IMR-90 (cell line): ENCODE measurements at regions not wholly inside any gene's neighbourhood (a gene's known extent, or its start where the extent isn't known, plus 50 kb on each side); places are given as distances from the start of the nearest gene placed in this dataset.

Experiments used
- ATAC-seq: fragments of 200-7000 bp; cut with Tn5 transposase; 2 replicates; pipeline ENCODE4 v1.9.1; 2020; ENCODE audit warnings: low read depth, mild to moderate bottlenecking, moderate library complexity
- BruUV-seq: library from RNA; stranded (reverse); fragments of 400-500 nt; replicated peaks from 2 replicates; lab custom pipeline; 2021; lab: Mats Ljungman, UMichigan
- CTCF ChIA-PET: fragments of 300-600 bp; formaldehyde crosslinking; extraction: SDS; loops from one replicate; lab custom pipeline; 2021; ENCODE audit warnings: antibody characterized with exemption; lab: Yijun Ruan, JAX
- POLR2A ChIA-PET: fragments of 300-600 bp; sonication (Branson Sonifier 250); formaldehyde crosslinking; loops from one replicate; lab custom pipeline; 2022; ENCODE audit warnings: antibody characterized with exemption; ENCODE audit not compliant: unreplicated experiment; lab: Charles Lee
- DNase-seq: peaks from one replicate; pipeline ENCODE4 v3.0.0; 2013
- H2AFZ ChIP-seq: replicated peaks from 2 replicates; pipeline ENCODE3; 2013; ENCODE audit warnings: low read length, mild to moderate bottlenecking; ENCODE audit not compliant: poor library complexity
- H2AK5ac ChIP-seq: 2 replicates; pipeline ENCODE4 v1.6.1; 2013; ENCODE audit warnings: low read depth, low read length, inconsistent platforms
- H2AK9ac ChIP-seq: replicated peaks from 2 replicates; pipeline ENCODE3; 2013; ENCODE audit warnings: mild to moderate bottlenecking, low read depth, low read length, moderate library complexity; ENCODE audit not compliant: poor library complexity
- H2BK120ac ChIP-seq: 2 replicates; pipeline ENCODE4 v1.6.1; 2013; ENCODE audit warnings: low read depth, low read length, inconsistent platforms
- H2BK15ac ChIP-seq: 3 replicates; pipeline ENCODE4 v1.6.1; 2013; ENCODE audit warnings: low read depth, low read length, inconsistent platforms
- H2BK20ac ChIP-seq: 2 replicates; pipeline ENCODE4 v1.6.1; 2013; ENCODE audit warnings: low read depth, mild to moderate bottlenecking, inconsistent platforms, low read length, moderate library complexity
- H2BK5ac ChIP-seq: 2 replicates; pipeline ENCODE4 v1.6.1; 2013; ENCODE audit warnings: mild to moderate bottlenecking, low read depth, low read length, inconsistent platforms; ENCODE audit not compliant: poor library complexity, severe bottlenecking
- H3K14ac ChIP-seq: replicated peaks from 2 replicates; pipeline ENCODE4 v1.6.1; 2013; ENCODE audit warnings: low read depth, low read length, inconsistent platforms
- H3K18ac ChIP-seq: 2 replicates; pipeline ENCODE4 v1.6.1; 2013; ENCODE audit warnings: low read depth, low read length, control low read depth
- H3K23ac ChIP-seq: 2 replicates; pipeline ENCODE4 v1.6.1; 2013; ENCODE audit warnings: low read depth, low read length, inconsistent platforms
- H3K27ac ChIP-seq: 2 replicates; pipeline ENCODE4 v1.5.1; 2013; ENCODE audit warnings: mild to moderate bottlenecking, control low read depth, low read length; ENCODE audit not compliant: insufficient read depth
- H3K27me3 ChIP-seq: 2 replicates; pipeline ENCODE4 v1.6.1; 2013; ENCODE audit warnings: low read length; ENCODE audit not compliant: control insufficient read depth, insufficient read depth
- H3K36me3 ChIP-seq: 2 replicates; pipeline ENCODE4 v1.6.1; 2013; ENCODE audit warnings: low read length, mixed read lengths; ENCODE audit not compliant: control insufficient read depth, insufficient read depth
- H3K4ac ChIP-seq: 2 replicates; pipeline ENCODE4 v1.6.1; 2013; ENCODE audit warnings: low read depth, low read length, inconsistent platforms
- H3K4me1 ChIP-seq: 2 replicates; pipeline ENCODE4 v1.6.1; 2013; ENCODE audit warnings: low read length, mixed read lengths; ENCODE audit not compliant: control insufficient read depth, insufficient read depth
- H3K4me2 ChIP-seq: 2 replicates; pipeline ENCODE4 v1.6.1; 2013; ENCODE audit warnings: low read depth, mild to moderate bottlenecking, control low read depth, low read length, moderate library complexity
- H3K4me3 ChIP-seq: 2 replicates; pipeline ENCODE4 v1.5.1; 2013; ENCODE audit warnings: low read depth, mild to moderate bottlenecking, control low read depth, low read length, moderate library complexity; ENCODE audit not compliant: insufficient read depth
- H3K56ac ChIP-seq: 2 replicates; pipeline ENCODE4 v1.6.1; 2013; ENCODE audit warnings: low read length, inconsistent platforms; ENCODE audit not compliant: insufficient read depth; ENCODE audit errors: extremely low read depth
- H3K79me1 ChIP-seq, 2 experiments: 2 replicates each; pipeline ENCODE4 v1.6.1; 2013; ENCODE audit warnings: low read length in 2 of 2, inconsistent platforms in 1 of 2, low read depth in 1 of 2
- H3K9ac ChIP-seq: 2 replicates; pipeline ENCODE4 v1.6.1; 2013; ENCODE audit warnings: low read depth, low read length, control low read depth
- H3K9me1 ChIP-seq: 2 replicates; pipeline ENCODE4 v1.6.1; 2013; ENCODE audit warnings: low read length, inconsistent platforms; ENCODE audit not compliant: insufficient read depth
- H3K9me3 ChIP-seq: 2 replicates; pipeline ENCODE4 v1.6.1; 2013; ENCODE audit warnings: low read length; ENCODE audit not compliant: control insufficient read depth, insufficient read depth
- H4K20me1 ChIP-seq: 2 replicates; pipeline ENCODE4 v1.6.1; 2013; ENCODE audit warnings: low read length, inconsistent platforms; ENCODE audit not compliant: insufficient read depth
- H4K5ac ChIP-seq: 2 replicates; pipeline ENCODE4 v1.6.1; 2013; ENCODE audit warnings: mild to moderate bottlenecking, low read depth, low read length, control low read depth
- H4K8ac ChIP-seq, 2 experiments: 2 replicates each; pipeline ENCODE4 v1.6.1; 2013; ENCODE audit warnings: low read depth in 2 of 2, low read length in 2 of 2, control low read depth in 1 of 2, inconsistent platforms in 1 of 2
- H4K91ac ChIP-seq: 2 replicates; pipeline ENCODE4 v1.6.1; 2013; ENCODE audit warnings: low read depth, low read length, inconsistent platforms; ENCODE audit not compliant: insufficient read depth
- BHLHE40 ChIP-seq: fragments of 150-350 bp; IDR thresholded peaks from 2 replicates; pipeline ENCODE4 v1.6.1; 2016; ENCODE audit warnings: mild to moderate bottlenecking, low read depth, low read length
- CEBPB ChIP-seq: IDR thresholded peaks from 2 replicates; pipeline ENCODE4 v1.6.1; 2012; ENCODE audit warnings: low read depth, low read length, improper control_type of control experiment
- CHD1 ChIP-seq: IDR thresholded peaks from 2 replicates; pipeline ENCODE4 v1.6.1; 2012; ENCODE audit warnings: low read depth, low read length, improper control_type of control experiment
- CTCF ChIP-seq: conservative IDR thresholded peaks from 2 replicates; pipeline ENCODE4 v1.5.1; 2012; ENCODE audit warnings: mild to moderate bottlenecking, low read depth, low read length, improper control_type of control experiment
- FOS ChIP-seq: fragments of 150-350 bp; IDR thresholded peaks from 2 replicates; pipeline ENCODE4 v1.6.1; 2016; ENCODE audit warnings: low read depth, low read length
- MAFK ChIP-seq: IDR thresholded peaks from 2 replicates; pipeline ENCODE4 v1.6.1; 2012; ENCODE audit warnings: low read depth, low read length, improper control_type of control experiment
- MAZ ChIP-seq: IDR thresholded peaks from 2 replicates; pipeline ENCODE4 v1.6.1; 2012; ENCODE audit warnings: low read depth, mild to moderate bottlenecking, low read length, improper control_type of control experiment, moderate library complexity, borderline replicate concordance
- MXI1 ChIP-seq: IDR thresholded peaks from 2 replicates; pipeline ENCODE4 v1.6.1; 2012; ENCODE audit warnings: low read depth, mild to moderate bottlenecking, low read length, moderate library complexity, borderline replicate concordance
- NFE2L2 ChIP-seq: fragments of 150-350 bp; IDR thresholded peaks from 2 replicates; pipeline ENCODE4 v1.6.1; 2016; ENCODE audit warnings: low read depth, mild to moderate bottlenecking, low read length
- POLR2A ChIP-seq: IDR thresholded peaks from 2 replicates; pipeline ENCODE4 v1.6.1; 2012; ENCODE audit warnings: mild to moderate bottlenecking, low read depth, low read length
- RAD21 ChIP-seq: IDR thresholded peaks from 2 replicates; pipeline ENCODE4 v1.6.1; 2012; ENCODE audit warnings: low read length, improper control_type of control experiment
- RCOR1 ChIP-seq: IDR thresholded peaks from 2 replicates; pipeline ENCODE4 v1.6.1; 2012; ENCODE audit warnings: mild to moderate bottlenecking, low read length, improper control_type of control experiment; ENCODE audit not compliant: insufficient replicate concordance
- RFX5 ChIP-seq: IDR thresholded peaks from 2 replicates; pipeline ENCODE4 v1.8.0; 2012; ENCODE audit warnings: low read depth, mild to moderate bottlenecking, low read length, moderate library complexity
- SMC3 ChIP-seq: fragments of 150-350 bp; IDR thresholded peaks from 2 replicates; pipeline ENCODE4 v1.6.1; 2016; ENCODE audit warnings: low read depth, mild to moderate bottlenecking, antibody characterized with exemption, low read length, moderate library complexity
- WGBS, 2 experiments: methylation state at CpG; one replicate each; pipeline versions ENCODE4 v1.1.5 to v1.1.7; 2013; ENCODE audit warnings: missing lambda C conversion rate in 2 of 2; ENCODE audit not compliant: insufficient read length in 1 of 2; ENCODE audit errors: extremely low coverage in 2 of 2; 5-methylcytosine and 5-hydroxymethylcytosine counted together
- dilution Hi-C: fragments of 300-500 bp; cut with HindIII; formaldehyde crosslinking; loops from one replicate; pipeline ENCODE4 v1.14.3; 2018; ENCODE audit warnings: low sequenced_read_pairs; ENCODE audit not compliant: unreplicated experiment
- in situ Hi-C: fragments of 300-500 bp; cut with MboI; formaldehyde crosslinking; loops from 3 replicates; pipeline ENCODE4 v1.14.3; 2019; ENCODE audit warnings: low sequenced_read_pairs, inconsistent platforms, mixed read lengths
- intact Hi-C: fragments of 100-400 bp; cut with micrococcal nuclease; formaldehyde crosslinking; loops from 2 replicates; pipeline ENCODE4 v1.10.0; 2022
- TF ChIP-seq, protein P1 (sequence below): fragments of 150-350 bp; IDR thresholded peaks from 2 replicates; pipeline ENCODE4 v1.6.1; 2016; ENCODE audit warnings: low read depth, mild to moderate bottlenecking, low read length, moderate library complexity, borderline replicate concordance

GRCh38 chr2:234425639-234426603 is 71.0 kb downstream of the ARL4C start:
- Histone ChIP-seq H3K79me1 (no peaks in the 10 kb centered on the region), H2BK15ac (peak overlapping the region; percentile 89), H2BK20ac (peak overlapping the region; percentile 75), H4K91ac (peak overlapping the region; percentile 98), H3K27me3 (no peaks in the 10 kb centered on the region), H3K27ac (no peak overlapping the region), H3K14ac (peak overlapping the region; percentile 35), H3K9ac (no peak overlapping the region), H3K4me3 (no peak overlapping the region), H3K36me3 (no peaks in the 10 kb centered on the region), H2AK9ac (peak overlapping the region; percentile 73), H4K20me1 (no peaks in the 10 kb centered on the region), H2BK5ac (peak overlapping the region; percentile 39), H2AFZ (no peak overlapping the region), H3K18ac (peak overlapping the region; percentile 69), H3K4me1 (peaks cover 20% of the 10 kb centered on the region), H3K56ac (no peak overlapping the region), H3K9me3 (no peaks in the 10 kb centered on the region), H4K8ac (peak overlapping the region; percentile 75 to 86; a peak in 2 of 4 replicates), H3K4ac (peak overlapping the region; percentile 77), H2AK5ac (peak overlapping the region; percentile 85), H3K4me2 (no peak overlapping the region), H2BK120ac (peak overlapping the region; percentile 82), H3K9me1 (peaks cover 16% of the 10 kb centered on the region; the same call in 1 of the 2 replicates), H4K5ac (peak overlapping the region; percentile 59), H3K23ac (no peak overlapping the region)
- no CpG with 5 or more reads among the region's 8 CpGs for WGBS, 2 experiments
- DNase-seq (no peak), ATAC-seq (no peak)
- ChIA-PET POLR2A (no interaction called here), CTCF (interaction anchor here (1.2 kb wide), 1 partner anchor 291 kb away, joined by 3 read pairs; no protein-coding TSS in a partner anchor)
- intact Hi-C loops (no loop called here), in situ Hi-C loops (no loop called here), dilution Hi-C loops (no loop called here)
- no TSS peak for BruUV-seq
- TF ChIP-seq MAFK (no peak), RAD21 (no peak), RCOR1 (no peak), POLR2A (no peak), CEBPB (no peak), RFX5 (no peak), MAZ (no peak), NFE2L2 (no peak), CTCF (no peak), MXI1 (no peak), CHD1 (no peak), FOS (no peak), SMC3 (no peak), BHLHE40 (no peak)
- TF ChIP-seq, protein P1, sequence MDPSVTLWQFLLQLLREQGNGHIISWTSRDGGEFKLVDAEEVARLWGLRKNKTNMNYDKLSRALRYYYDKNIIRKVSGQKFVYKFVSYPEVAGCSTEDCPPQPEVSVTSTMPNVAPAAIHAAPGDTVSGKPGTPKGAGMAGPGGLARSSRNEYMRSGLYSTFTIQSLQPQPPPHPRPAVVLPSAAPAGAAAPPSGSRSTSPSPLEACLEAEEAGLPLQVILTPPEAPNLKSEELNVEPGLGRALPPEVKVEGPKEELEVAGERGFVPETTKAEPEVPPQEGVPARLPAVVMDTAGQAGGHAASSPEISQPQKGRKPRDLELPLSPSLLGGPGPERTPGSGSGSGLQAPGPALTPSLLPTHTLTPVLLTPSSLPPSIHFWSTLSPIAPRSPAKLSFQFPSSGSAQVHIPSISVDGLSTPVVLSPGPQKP: no peak
